Keratinocyte (primary cell): ENCODE measurements at regions not wholly inside any gene's neighbourhood (a gene's known extent, or its start where the extent isn't known, plus 50 kb on each side); places are given as distances from the start of the nearest gene placed in this dataset.

Experiments
- CTCF ChIP-seq, 3 experiments: IDR thresholded peaks in 1 of 3; conservative IDR thresholded peaks in 1 of 3; optimal IDR thresholded peaks in 1 of 3; 2 replicates in 2 of 3; 3 replicates in 1 of 3; pipeline versions ENCODE3 to v1.5.1; 2011; ENCODE audit warnings: low read length in 3 of 3, mild to moderate bottlenecking in 3 of 3, moderate library complexity in 2 of 3, control low read depth in 1 of 3, inconsistent platforms in 1 of 3; ENCODE audit not compliant: insufficient read depth in 2 of 3; ENCODE audit errors: extremely low read depth in 1 of 3
- EZH2 ChIP-seq: IDR thresholded peaks from one replicate; pipeline ENCODE4 v1.6.1; 2012; ENCODE audit warnings: inconsistent platforms, mild to moderate bottlenecking, low read length, moderate library complexity

GRCh38 chr14:101454229-101454628, 107.1 kb upstream of the DIO3 start:
- TF ChIP-seq CTCF (optimal IDR thresholded peaks at IDR 0.05 in 1 of 3, IDR thresholded peaks at IDR 0.05 in 1 of 3, conservative IDR thresholded peaks at IDR 0.05 in 1 of 3; ENCODE audit: extremely low read depth in 1 of 3, insufficient read depth in 2 of 3, low read length in 3 of 3) (no peak), EZH2 (no peak)
